Glomerular endothelial cell (primary cell): ENCODE measurements at regions not wholly inside any gene's neighbourhood (a gene's known extent, or its start where the extent isn't known, plus 50 kb on each side); places are given as distances from the start of the nearest gene placed in this dataset.

Experiments
- DNase-seq: peaks from one replicate; pipeline ENCODE4 v3.0.0-alpha.2; 2011; ENCODE audit warnings: low read depth, low spot score; ENCODE audit errors: extremely low read depth

DNA sequence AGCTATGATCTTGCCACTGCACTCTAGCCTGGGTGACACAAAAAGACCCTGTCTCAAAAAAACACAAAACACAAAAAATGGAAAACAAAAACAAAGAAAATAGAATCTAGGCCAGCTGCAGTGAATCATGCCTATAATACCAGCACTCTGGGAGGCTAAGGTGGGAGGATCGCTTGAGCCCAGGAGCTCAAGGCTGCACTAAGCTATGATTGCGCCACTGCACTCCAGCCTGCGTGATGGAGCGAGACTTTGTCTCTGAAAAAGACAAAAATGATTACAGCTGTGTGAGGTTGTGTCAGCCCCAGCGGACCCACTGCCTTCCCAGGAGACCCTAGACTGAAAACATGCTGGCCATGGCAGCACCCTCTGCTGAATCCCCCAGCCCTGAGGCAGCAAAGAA lies 80.2 kb upstream of the ZBTB40 start:
- DNase-seq: no peak

- DNase-seq: no peak
Measured at GRCh38 chr1:22373252-22373651, 78.4 kb upstream of the ZBTB40 start.

DNA sequence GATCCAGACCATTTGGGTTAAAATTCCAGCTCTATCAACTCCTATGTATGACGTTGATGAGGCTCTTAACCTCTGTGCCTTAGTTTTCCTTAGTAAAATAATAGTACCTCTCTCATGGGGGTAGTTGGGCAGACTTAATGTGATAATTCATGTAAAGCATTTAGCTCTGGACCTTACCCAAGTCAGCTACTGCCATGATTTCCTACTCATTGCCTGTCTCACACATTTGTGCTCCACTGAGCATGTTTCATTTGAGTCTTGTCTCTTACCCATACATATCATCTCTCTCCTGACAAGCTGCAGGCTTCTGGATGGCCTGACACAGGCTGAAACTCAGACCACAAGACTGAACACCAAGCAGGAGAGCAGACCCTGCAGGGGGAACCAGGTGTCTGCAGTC lies 77.7 kb upstream of the ZBTB40 start:
- no peak for DNase-seq

GRCh38 chr1:22375601-22376000 lies 76.0 kb upstream of the ZBTB40 start:
- DNase-seq: no peak

DNA sequence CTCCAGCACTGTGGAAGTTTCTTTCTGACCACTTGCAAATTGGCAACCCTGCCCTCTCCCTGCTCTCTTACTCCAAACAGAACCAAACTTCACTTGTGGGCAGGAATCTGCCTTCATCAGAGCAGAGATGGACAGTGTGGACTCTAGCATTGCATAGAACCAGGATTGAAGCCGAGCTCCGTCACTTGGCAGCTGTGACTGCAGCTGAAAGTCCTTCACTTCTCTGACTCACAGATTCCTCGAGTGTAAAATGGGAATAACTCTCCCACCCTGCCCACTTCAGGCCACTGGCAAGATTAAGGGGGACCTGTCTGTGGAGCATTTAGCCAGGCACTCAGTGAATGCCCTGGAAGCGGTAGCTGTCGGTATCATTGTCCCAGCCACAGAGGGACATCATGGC lies 75.7 kb upstream of the ZBTB40 start:
- no peak for DNase-seq

- DNase-seq: no peak
Measured at GRCh38 chr1:22376546-22376945, 75.1 kb upstream of the ZBTB40 start.

DNA sequence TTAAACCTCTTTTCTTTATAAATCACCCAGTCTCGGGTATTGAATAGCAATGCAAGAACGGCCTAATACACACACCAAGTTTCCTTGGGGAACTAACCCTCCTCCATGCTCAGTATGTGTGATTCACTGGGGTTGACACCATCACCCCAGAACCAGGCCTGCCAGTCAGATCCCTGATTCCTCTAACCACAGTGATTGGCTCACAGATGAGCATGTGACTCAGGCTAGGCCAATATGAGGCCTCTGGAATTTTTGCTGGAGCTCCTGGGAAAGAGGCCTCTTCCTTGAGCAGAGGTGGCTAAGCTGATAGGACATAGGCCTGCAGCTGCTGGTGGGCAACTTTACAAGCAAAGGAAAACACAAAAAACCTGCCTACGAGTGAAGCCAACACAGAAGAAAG lies 74.7 kb upstream of the ZBTB40 start:
- DNase-seq: no peak

DNA sequence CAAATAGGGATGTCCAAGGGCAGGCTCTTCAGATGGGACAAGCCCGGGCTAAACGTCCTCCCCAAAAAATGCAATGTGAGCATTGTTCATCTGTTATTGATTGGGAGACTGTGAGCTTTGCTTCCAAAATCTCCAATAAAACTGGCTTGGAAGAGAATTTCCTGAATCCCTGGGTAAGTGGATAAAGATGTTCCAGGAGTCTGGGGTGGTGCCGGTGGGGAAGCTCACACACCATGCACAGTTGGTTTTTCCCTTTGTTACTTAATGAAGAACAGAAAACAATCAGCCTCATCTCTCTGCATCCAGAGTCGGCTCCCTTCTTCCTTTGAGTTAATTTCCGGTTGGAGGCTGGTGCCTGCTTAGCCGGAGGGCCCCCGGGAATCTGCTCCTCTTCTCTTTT lies 72.1 kb upstream of the ZBTB40 start:
- DNase-seq: no peak

- DNase-seq: no peak
Measured at GRCh38 chr1:22380024-22380785, 71.4 kb upstream of the ZBTB40 start.

DNA sequence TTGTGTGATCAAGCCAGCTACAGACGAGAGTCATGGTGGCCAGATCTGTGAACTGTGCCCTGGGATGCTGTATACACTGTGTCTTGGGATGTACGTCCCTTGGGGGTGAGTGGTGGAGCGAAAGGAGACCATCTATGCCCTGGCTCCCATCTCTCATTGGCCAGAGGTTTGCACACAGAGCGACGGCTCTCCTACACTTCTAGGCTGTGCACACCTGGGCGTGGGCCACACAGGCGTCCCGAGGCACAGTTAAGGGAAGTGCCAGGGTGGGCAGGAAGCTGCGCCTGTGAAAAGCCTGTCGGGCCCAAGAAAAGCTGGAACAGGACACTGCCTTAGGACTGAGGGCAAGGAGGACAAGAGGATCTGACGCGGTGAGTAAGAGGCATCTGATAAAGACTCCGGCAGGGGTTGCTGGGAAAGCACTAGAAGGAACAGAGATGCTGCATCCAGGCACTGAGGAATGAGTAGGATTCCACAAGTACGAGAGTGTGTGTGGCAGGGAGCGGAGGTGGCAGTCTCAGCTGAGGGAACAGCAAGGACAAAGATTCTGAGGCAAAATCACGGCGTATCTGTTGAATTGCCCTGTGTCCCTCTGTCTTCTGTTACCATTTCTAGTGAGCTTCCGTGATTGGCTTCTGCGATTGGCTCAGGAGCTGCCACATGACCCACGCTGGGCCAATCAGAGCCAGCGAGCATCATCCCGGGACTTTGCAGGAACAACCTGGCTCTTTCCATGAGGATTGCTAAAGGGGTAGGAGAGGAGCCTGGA lies 67.9 kb upstream of the ZBTB40 start:
- DNase-seq: no peak

DNA sequence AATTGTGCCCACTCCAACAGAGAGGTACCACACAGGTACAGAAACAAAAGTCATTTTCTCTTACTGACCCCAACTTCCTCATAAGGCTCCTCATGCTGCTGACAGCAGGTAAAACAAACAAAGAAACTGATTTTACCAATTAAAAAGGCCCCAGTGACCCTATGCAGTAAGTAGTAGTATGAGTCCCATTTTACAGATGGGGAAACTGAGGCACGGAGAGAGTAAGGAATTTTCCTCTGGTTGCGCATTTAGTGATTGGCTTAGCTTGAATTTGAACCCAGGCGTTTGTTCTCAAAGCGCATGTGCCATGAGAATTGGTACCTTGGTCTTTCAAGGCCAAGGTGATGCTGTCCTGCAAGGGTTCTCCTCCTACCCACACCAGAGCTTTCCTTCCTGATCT lies 66.1 kb upstream of the ZBTB40 start:
- no peak for DNase-seq

GRCh38 chr1:22386774-22387173 lies 64.9 kb upstream of the ZBTB40 start:
- no peak for DNase-seq

- no peak for DNase-seq
Measured at GRCh38 chr1:22387919-22388580, 63.6 kb upstream of the ZBTB40 start.

DNA sequence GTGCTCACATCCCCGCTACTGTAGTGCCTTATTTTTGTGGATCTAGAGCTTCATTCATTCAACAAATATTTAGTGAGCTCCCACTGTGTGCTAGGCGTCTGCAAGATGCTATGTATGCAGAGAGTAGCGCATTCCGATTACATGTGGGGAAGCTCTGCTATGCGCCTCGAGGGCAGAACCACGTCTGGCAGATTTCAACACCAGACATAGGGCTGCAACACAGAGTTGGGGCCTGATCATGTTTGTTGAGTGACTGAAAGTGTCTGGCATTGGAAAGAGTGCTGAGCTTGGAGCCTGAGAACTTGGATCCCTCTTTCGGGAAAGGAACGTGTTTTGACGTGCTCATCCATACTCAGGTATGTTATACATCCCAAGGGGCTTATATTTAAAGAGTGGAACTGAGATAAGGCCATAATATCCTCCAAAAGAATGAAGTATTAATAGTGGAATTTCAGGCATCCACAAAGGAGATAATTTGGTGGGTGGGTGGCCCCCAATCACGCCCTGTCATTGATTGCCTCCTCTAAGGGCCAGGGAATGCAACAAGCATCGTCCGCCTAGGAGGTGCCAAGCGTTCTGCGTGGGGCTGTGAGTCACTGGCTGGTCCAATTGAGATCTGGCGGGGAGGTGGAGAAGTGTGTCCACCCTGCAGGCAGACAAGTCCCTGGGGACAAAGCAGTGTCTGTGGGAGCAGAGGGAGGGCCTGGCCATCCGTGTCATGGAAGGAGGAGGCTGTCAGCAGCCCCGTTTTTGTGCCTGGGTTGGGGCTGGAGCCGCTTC lies 62.8 kb upstream of the ZBTB40 start:
- no peak for DNase-seq

GRCh38 chr1:22393587-22393986 lies 58.1 kb upstream of the ZBTB40 start:
- DNase-seq: no peak

DNA sequence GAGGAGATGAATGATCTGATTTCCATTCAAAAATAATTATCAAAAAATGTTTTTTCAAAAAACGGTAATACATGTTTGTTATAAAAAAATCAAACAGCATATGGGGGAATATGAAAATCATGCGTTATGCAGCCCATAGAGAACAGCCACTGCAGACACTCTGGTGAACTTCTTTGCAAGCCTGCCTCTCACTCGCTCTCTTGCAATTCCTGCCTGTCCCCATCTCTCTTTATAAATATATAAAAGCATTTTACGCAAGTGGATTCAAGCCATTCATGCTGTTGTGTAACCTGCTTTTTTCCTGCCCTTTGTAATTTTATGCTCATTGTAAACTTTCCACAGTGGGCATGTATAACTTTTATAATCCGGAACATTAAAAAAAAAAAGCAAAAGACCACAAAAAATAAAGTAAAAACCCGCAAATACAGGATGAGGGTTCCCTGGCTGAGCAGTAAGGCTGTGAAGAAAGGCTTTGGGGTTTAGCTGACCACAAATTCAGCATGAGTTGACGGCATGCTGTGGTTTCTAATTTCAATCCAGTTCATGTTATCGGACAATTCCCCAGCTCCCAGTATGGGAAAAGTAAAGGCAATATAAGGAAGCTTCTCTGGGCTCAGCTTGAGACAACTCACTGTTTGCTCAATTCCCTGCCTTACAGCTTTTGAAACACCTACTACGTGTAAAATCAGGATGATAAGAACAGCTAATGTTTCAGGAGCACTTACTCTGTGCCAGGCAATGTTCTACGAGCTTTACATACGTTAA lies 52.8 kb upstream of the ZBTB40 start:
- no peak for DNase-seq

- no peak for DNase-seq
Measured at GRCh38 chr1:22399421-22400091, 52.1 kb upstream of the ZBTB40 start.
